ENCODE measurements at regions not wholly inside any gene's neighbourhood (a gene's known extent, or its start where the extent isn't known, plus 50 kb on each side); places are given as distances from the start of the nearest gene placed in this dataset.

DNA sequence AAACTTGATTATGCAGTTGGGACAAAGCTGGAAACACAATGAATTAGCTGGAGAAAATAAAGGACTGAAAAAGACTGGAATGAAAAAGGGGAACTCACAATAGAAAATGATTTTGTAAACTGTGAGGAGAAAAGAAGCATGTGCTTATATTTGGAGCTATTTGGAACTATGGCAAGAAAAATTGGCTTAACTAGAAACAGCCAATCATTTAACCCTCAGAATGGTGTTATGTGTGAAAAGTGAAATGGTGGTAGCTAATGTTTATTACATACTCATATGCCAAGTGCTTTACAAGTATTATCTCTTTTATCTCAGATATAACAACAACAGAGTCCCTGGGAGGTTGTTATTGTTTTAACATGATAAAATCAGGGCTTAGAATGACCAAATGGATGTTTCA is 583.1 kb upstream of the SEL1L start:
- peaks cover 4 to 9% of the 10 kb centered on the region in 2 donors for H3K9me3 Mint-ChIP-seq
- H3K36me3 Mint-ChIP-seq = no peaks in the 10 kb centered on the region
- no peak overlapping the region for H3K4me3 Mint-ChIP-seq
- no peak for DNase-seq
- no peak for ATAC-seq (replicated peaks)
- no peaks in the 10 kb centered on the region for H3K4me1 Mint-ChIP-seq
- H3K27ac Mint-ChIP-seq = no peak overlapping the region
- H3K27me3 Mint-ChIP-seq = no peaks in the 10 kb centered on the region

GRCh38 chr14:82122655-82123054 is 589.0 kb upstream of the SEL1L start:
- no peak for ATAC-seq (replicated peaks)
- H3K9me3 Mint-ChIP-seq = peaks cover 0 to 9% of the 10 kb centered on the region in 2 donors
- DNase-seq = no peak
- no peaks in the 10 kb centered on the region for H3K27me3 Mint-ChIP-seq
- no peak overlapping the region for H3K4me3 Mint-ChIP-seq
- no peaks in the 10 kb centered on the region for H3K4me1 Mint-ChIP-seq
- no peaks in the 10 kb centered on the region for H3K36me3 Mint-ChIP-seq
- no peak overlapping the region for H3K27ac Mint-ChIP-seq

- H3K9me3 Mint-ChIP-seq = peaks cover 0 to 3% of the 10 kb centered on the region in 2 donors
Measured at GRCh38 chr14:82124511-82124910, 590.9 kb upstream of the SEL1L start.

DNA sequence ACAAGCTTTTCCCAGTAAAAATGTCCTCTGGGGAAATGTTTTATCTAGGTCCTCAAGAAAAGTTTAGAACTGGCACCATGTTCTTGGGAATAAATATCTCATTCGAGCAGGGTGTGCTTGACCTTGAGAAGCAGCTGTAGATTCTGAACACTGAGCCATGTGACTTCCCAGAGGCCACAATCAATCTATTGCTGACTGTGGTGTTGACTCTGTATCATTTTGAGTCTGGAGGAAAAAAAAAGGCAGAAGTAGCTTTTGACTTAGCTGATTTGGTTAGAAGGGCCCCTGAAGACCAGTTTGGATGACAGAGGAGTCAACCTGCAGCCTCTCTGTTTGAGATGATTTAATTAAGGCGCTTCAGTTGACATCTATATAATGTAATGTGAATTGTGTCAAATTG is 592.4 kb upstream of the SEL1L start:
- H3K27me3 Mint-ChIP-seq = no peaks in the 10 kb centered on the region
- H3K36me3 Mint-ChIP-seq = no peaks in the 10 kb centered on the region
- H3K9me3 Mint-ChIP-seq = peaks cover 0 to 4% of the 10 kb centered on the region in 2 donors
- DNase-seq = no peak
- H3K4me1 Mint-ChIP-seq = no peaks in the 10 kb centered on the region
- no peak overlapping the region for H3K27ac Mint-ChIP-seq
- no peak for ATAC-seq (replicated peaks)
- H3K4me3 Mint-ChIP-seq = no peak overlapping the region

More at GRCh38 chr14:82124511-82124910, 590.9 kb upstream of the SEL1L start:
- Mint-ChIP-seq H3K4me1 (no peaks in the 10 kb centered on the region), H3K4me3 (no peak overlapping the region), H3K36me3 (no peaks in the 10 kb centered on the region), H3K27me3 (no peaks in the 10 kb centered on the region), H3K27ac (no peak overlapping the region)
- ATAC-seq (replicated peaks) (no peak), DNase-seq (no peak)

DNA sequence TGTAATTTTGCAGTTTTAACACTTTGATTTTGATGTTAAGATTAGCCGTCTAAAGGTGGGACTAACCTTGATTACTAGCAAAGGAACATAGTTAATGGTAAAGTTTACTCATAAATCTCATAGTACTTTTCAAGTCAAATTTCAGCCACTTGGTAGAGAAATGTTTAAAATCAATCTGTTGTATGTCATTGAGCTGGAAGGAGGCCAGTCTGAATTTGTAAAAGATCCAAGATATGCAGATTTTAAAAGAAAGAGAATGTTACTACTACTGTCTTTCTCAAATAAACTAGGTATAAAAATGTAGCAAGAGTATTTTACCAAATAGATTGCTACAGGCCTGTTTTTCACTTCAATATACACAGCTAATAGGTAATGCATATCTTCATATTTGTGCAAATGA is 600.8 kb upstream of the SEL1L start:
- no peaks in the 10 kb centered on the region for H3K36me3 Mint-ChIP-seq
- ATAC-seq (replicated peaks) (no peak), DNase-seq (no peak)
- H3K9me3 Mint-ChIP-seq = peaks cover 0 to 2% of the 10 kb centered on the region in 2 donors
- no peak overlapping the region for H3K4me3 Mint-ChIP-seq
- H3K4me1 Mint-ChIP-seq = no peaks in the 10 kb centered on the region
- H3K27ac Mint-ChIP-seq = no peak overlapping the region
- no peaks in the 10 kb centered on the region for H3K27me3 Mint-ChIP-seq

- H3K4me3 Mint-ChIP-seq = no peak overlapping the region
- H3K9me3 Mint-ChIP-seq = peaks cover 10 to 15% of the 10 kb centered on the region in 2 donors
- H3K27me3 Mint-ChIP-seq = no peaks in the 10 kb centered on the region
- DNase-seq (no peak), ATAC-seq (replicated peaks) (no peak)
- H3K4me1 Mint-ChIP-seq = no peaks in the 10 kb centered on the region
- no peaks in the 10 kb centered on the region for H3K36me3 Mint-ChIP-seq
- no peak overlapping the region for H3K27ac Mint-ChIP-seq
Measured at GRCh38 chr14:82138431-82138830, 604.8 kb upstream of the SEL1L start.

GRCh38 chr14:82146846-82147245 is 613.2 kb upstream of the SEL1L start:
- no peaks in the 10 kb centered on the region for H3K36me3 Mint-ChIP-seq
- DNase-seq = no peak
- no peak for ATAC-seq (replicated peaks)
- H3K9me3 Mint-ChIP-seq = no peaks in the 10 kb centered on the region
- no peaks in the 10 kb centered on the region for H3K27me3 Mint-ChIP-seq
- H3K4me3 Mint-ChIP-seq = no peak overlapping the region
- H3K27ac Mint-ChIP-seq = no peak overlapping the region
- H3K4me1 Mint-ChIP-seq = no peaks in the 10 kb centered on the region

GRCh38 chr14:82153689-82154088 is 620.0 kb upstream of the SEL1L start:
- no peak for DNase-seq
- Mint-ChIP-seq H3K27ac (no peak overlapping the region), H3K27me3 (no peaks in the 10 kb centered on the region), H3K9me3 (no peaks in the 10 kb centered on the region), H3K4me3 (no peak overlapping the region), H3K36me3 (no peaks in the 10 kb centered on the region), H3K4me1 (no peaks in the 10 kb centered on the region)
- ATAC-seq (replicated peaks) = no peak

DNA sequence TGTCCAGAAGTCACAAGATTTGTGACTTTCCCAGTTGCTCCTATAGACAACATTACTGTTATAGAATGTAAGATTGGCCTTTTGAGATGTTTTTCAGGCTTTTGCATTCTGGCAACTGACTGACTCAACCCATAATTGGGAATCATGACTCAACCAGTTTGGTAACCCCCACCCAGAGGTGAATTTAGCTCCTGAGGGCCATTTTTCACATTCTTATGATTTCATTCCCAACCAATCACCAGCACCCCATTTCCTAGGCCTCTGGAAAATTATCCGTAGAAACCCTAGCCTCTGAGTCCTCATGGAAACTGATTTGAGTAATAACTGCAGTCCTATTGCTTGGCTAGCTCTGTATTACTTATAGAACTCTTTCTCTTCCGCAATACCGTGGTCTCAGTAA is 626.0 kb upstream of the SEL1L start:
- Mint-ChIP-seq H3K4me1 (no peaks in the 10 kb centered on the region), H3K36me3 (no peaks in the 10 kb centered on the region), H3K27me3 (no peaks in the 10 kb centered on the region), H3K4me3 (no peak overlapping the region), H3K9me3 (peaks cover 0 to 7% of the 10 kb centered on the region in 2 donors), H3K27ac (no peak overlapping the region)
- DNase-seq (no peak), ATAC-seq (replicated peaks) (no peak)

DNA sequence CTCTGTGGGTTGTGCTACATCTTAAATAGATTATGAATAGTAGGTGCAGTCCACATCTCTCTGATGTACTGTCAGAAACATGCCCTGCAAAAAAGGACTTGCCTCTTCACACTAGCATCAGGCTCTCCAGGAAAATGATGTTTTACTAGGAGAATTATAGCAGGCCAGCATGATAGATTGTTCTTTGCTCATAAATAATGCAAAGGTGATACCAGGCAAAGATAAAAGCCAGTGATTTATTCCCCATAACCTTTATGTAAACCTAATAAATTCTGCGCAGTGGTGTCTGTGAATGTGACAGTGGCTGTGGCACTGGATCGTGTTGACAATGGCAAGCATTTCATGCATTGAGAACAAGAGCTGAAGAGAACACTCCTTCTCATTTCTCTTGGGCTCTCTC is 646.5 kb upstream of the SEL1L start:
- H3K9me3 Mint-ChIP-seq = peaks cover 4 to 13% of the 10 kb centered on the region in 2 donors
- no peak overlapping the region for H3K4me3 Mint-ChIP-seq
- H3K36me3 Mint-ChIP-seq = no peaks in the 10 kb centered on the region
- ATAC-seq (replicated peaks) = no peak
- no peaks in the 10 kb centered on the region for H3K27me3 Mint-ChIP-seq
- no peak for DNase-seq
- H3K27ac Mint-ChIP-seq = no peak overlapping the region
- no peaks in the 10 kb centered on the region for H3K4me1 Mint-ChIP-seq

DNA sequence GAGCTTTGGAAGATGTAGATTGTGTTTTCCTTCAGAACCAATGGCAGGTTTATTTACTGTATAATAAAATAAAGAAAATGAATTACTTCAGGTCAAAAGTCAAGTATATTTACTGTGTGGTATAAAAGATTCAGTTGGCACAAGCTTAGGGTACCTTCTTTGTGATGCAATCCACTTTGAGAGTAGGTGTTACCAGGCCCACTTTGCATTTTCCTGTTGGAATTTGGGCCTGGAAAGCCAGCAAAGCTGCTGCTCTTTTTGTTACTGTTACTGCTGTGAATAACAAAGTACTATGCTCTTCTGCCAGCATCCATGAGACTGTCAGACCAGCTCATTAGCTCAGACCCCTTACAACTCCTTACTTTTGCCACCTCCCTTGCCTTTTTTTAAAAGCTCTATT is 649.0 kb upstream of the SEL1L start:
- DNase-seq (no peak), ATAC-seq (replicated peaks) (no peak)
- no peak overlapping the region for H3K4me3 Mint-ChIP-seq
- H3K36me3 Mint-ChIP-seq = no peaks in the 10 kb centered on the region
- H3K4me1 Mint-ChIP-seq = no peaks in the 10 kb centered on the region
- peaks cover 4 to 12% of the 10 kb centered on the region in 2 donors for H3K9me3 Mint-ChIP-seq
- H3K27me3 Mint-ChIP-seq = no peaks in the 10 kb centered on the region
- no peak overlapping the region for H3K27ac Mint-ChIP-seq

DNA sequence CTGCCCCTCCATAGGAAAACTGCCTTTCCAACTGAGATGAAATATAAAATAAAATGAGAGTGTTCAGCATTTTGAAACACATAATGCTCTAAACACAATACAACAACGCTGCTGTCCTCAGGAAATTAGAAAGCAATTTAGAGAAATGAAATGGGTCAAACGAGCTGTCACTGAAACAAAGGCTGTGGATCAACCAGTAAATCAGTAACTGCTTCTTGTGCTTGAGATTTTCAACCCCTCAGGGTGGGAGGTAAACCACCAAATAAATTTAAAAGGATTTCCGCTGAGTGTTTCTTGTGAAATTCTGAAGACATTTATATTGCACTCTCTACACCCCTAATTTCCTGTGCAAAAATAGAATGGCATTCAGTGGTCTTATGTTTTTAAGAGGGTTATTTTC is 657.1 kb upstream of the SEL1L start:
- H3K4me3 Mint-ChIP-seq = no peak overlapping the region
- H3K27me3 Mint-ChIP-seq = no peaks in the 10 kb centered on the region

DNA sequence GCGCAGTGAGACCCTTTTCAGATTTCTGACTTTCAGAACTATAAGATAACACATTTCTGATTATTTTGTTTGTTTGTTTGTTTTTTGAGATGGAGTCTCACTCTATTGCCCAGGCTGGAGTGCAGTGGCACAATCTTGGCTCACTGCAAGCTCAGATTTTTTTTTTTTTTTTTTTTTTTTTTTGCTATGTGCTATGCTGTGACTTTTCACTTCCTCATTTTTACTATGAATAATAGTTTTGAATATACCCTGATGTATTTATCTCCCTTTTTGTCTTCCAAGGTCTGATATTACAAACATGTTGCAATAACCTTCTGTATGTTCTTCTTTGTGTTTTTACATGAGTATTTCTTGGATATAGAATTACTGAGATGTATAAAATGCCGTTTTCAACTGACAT is 658.7 kb upstream of the SEL1L start:
- H3K36me3 Mint-ChIP-seq = no peaks in the 10 kb centered on the region
- DNase-seq = no peak
- no peak overlapping the region for H3K4me3 Mint-ChIP-seq
- peaks cover 0 to 3% of the 10 kb centered on the region in 2 donors for H3K9me3 Mint-ChIP-seq
- H3K27me3 Mint-ChIP-seq = no peaks in the 10 kb centered on the region
- no peaks in the 10 kb centered on the region for H3K4me1 Mint-ChIP-seq
- no peak overlapping the region for H3K27ac Mint-ChIP-seq
- ATAC-seq (replicated peaks) = peak in 1 of 2 donors; percentile 21

More for the DNA sequence above, 657.1 kb upstream of the SEL1L start:
- no peak for ATAC-seq (replicated peaks)
- DNase-seq = no peak
- no peak overlapping the region for H3K27ac Mint-ChIP-seq
- H3K4me1 Mint-ChIP-seq = no peaks in the 10 kb centered on the region
- H3K9me3 Mint-ChIP-seq = peaks cover 4% of the 10 kb centered on the region in 2 donors
- H3K36me3 Mint-ChIP-seq = no peaks in the 10 kb centered on the region

GRCh38 chr14:82223276-82223675 is 689.6 kb upstream of the SEL1L start:
- Mint-ChIP-seq H3K36me3 (no peaks in the 10 kb centered on the region), H3K27me3 (no peaks in the 10 kb centered on the region), H3K4me1 (no peaks in the 10 kb centered on the region), H3K4me3 (no peak overlapping the region), H3K9me3 (peaks cover 0 to 1% of the 10 kb centered on the region in 2 donors), H3K27ac (no peak overlapping the region)
- DNase-seq (no peak), ATAC-seq (replicated peaks) (no peak)

- no peak overlapping the region for H3K4me3 Mint-ChIP-seq
- H3K4me1 Mint-ChIP-seq = no peaks in the 10 kb centered on the region
- H3K27ac Mint-ChIP-seq = no peak overlapping the region
- peaks cover 0 to 1% of the 10 kb centered on the region in 2 donors for H3K9me3 Mint-ChIP-seq
- ATAC-seq (replicated peaks) = no peak
- H3K36me3 Mint-ChIP-seq = no peaks in the 10 kb centered on the region
- H3K27me3 Mint-ChIP-seq = no peaks in the 10 kb centered on the region
- DNase-seq = no peak
Measured at GRCh38 chr14:82224610-82225009, 691.0 kb upstream of the SEL1L start.

DNA sequence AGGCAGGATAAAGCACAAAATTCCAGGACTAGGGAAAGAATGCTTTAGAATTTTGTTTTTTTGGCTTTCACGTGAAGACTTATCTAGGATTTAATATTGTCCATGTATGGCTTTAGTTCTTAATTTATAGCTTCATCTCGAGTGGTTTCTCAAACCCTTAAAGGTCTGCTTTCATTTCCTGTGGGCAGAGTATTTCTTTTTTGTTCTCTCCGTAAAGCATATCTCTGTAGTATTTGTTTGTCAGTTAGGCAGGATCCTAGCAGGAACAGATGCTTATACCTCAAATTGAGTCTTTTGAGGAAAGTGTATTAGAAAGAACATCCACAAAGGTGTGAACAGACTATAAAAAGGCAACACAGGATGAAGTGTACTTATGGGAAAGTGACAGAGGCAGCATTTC is 697.1 kb upstream of the SEL1L start:
- no peak overlapping the region for H3K4me3 Mint-ChIP-seq
- no peaks in the 10 kb centered on the region for H3K4me1 Mint-ChIP-seq
- H3K9me3 Mint-ChIP-seq = peaks cover 3 to 4% of the 10 kb centered on the region in 2 donors
- no peak for ATAC-seq (replicated peaks)
- no peak overlapping the region for H3K27ac Mint-ChIP-seq
- no peaks in the 10 kb centered on the region for H3K36me3 Mint-ChIP-seq
- no peak for DNase-seq
- H3K27me3 Mint-ChIP-seq = no peaks in the 10 kb centered on the region

Data from stimulated activated naive B cell treated with anti-CD40 and anti-IgM and Interleukin-4, amounts not matched to agents 10 μg/mL and 1 μg/mL and 100 μg/mL, for 72 hours (primary cell).